Nephron progenitor cell (in vitro differentiated cells): ENCODE measurements at regions not wholly inside any gene's neighbourhood (a gene's known extent, or its start where the extent isn't known, plus 50 kb on each side); places are given as distances from the start of the nearest gene placed in this dataset.
A peak's percentile ranks its signal among the peaks of the same experiment; 100 is the strongest.
"Not testable (repeated sequence)": the region's sequence is repeated elsewhere in the genome, so short reads cannot be mapped to it uniquely, and the experiment has no call there.

ENCODE experiments used
- DNase-seq: peaks from one replicate; pipeline ENCODE4 v3.0.0; 2021
- H3K27ac Mint-ChIP-seq: 2 replicates; pipeline ENCODE4 v1.8.0; 2021; ENCODE audit warnings: mild to moderate bottlenecking, moderate library complexity, mixed read lengths
- H3K27me3 Mint-ChIP-seq: 2 replicates; pipeline ENCODE4 v1.8.0; 2021; ENCODE audit warnings: mild to moderate bottlenecking, low read depth, mixed read lengths; ENCODE audit not compliant: poor library complexity
- H3K36me3 Mint-ChIP-seq: 2 replicates; pipeline ENCODE4 v1.8.0; 2021; ENCODE audit warnings: low read depth, mixed read lengths
- H3K4me1 Mint-ChIP-seq: 2 replicates; pipeline ENCODE4 v1.8.0; 2021; ENCODE audit warnings: mixed read lengths
- H3K4me3 Mint-ChIP-seq: 2 replicates; pipeline ENCODE4 v1.8.0; 2021; ENCODE audit warnings: mild to moderate bottlenecking, moderate library complexity, mixed read lengths
- H3K9me3 Mint-ChIP-seq: 2 replicates; pipeline ENCODE4 v1.8.0; 2021; ENCODE audit warnings: mild to moderate bottlenecking, moderate library complexity, mixed read lengths
- CTCF ChIP-seq: fragments of 200-600 bp; sonication (generic); IDR thresholded peaks from 2 replicates; pipeline ENCODE4 v1.5.0; 2021; ENCODE audit warnings: antibody characterized with exemption

- Mint-ChIP-seq H3K27ac (no peak overlapping the region), H3K4me1 (peaks cover 13% of the 10 kb centered on the region), H3K27me3 (no peaks in the 10 kb centered on the region), H3K36me3 (no peaks in the 10 kb centered on the region), H3K4me3 (no peak overlapping the region), H3K9me3 (peaks cover 3% of the 10 kb centered on the region)
- TF ChIP-seq CTCF: no peak
- DNase-seq: no peak
Measured at GRCh38 chr18:73365018-73365417, 497.2 kb upstream of the NETO1 start.

GRCh38 chr18:73355121-73355520 lies 487.3 kb upstream of the NETO1 start:
- H3K27me3 Mint-ChIP-seq: no peaks in the 10 kb centered on the region
- no peak for TF ChIP-seq CTCF
- H3K4me1 Mint-ChIP-seq: peaks cover 19% of the 10 kb centered on the region
- no peaks in the 10 kb centered on the region for H3K36me3 Mint-ChIP-seq
- no peaks in the 10 kb centered on the region for H3K9me3 Mint-ChIP-seq
- H3K27ac Mint-ChIP-seq: no peak overlapping the region
- no peak for DNase-seq
- no peak overlapping the region for H3K4me3 Mint-ChIP-seq

- no peaks in the 10 kb centered on the region for H3K36me3 Mint-ChIP-seq
- H3K9me3 Mint-ChIP-seq: no peaks in the 10 kb centered on the region
- peaks cover 19% of the 10 kb centered on the region for H3K4me1 Mint-ChIP-seq
- peak; percentile 65 for DNase-seq
- H3K4me3 Mint-ChIP-seq: no peak overlapping the region
- H3K27me3 Mint-ChIP-seq: peaks cover under 1% of the 10 kb centered on the region
- peak overlapping the region; percentile 34 for H3K27ac Mint-ChIP-seq
- TF ChIP-seq CTCF: no peak
Measured at GRCh38 chr18:73352546-73352945, 484.8 kb upstream of the NETO1 start.

- H3K36me3 Mint-ChIP-seq: no peaks in the 10 kb centered on the region
- no peak overlapping the region for H3K4me3 Mint-ChIP-seq
- H3K27me3 Mint-ChIP-seq: peaks cover 5% of the 10 kb centered on the region
- H3K9me3 Mint-ChIP-seq: no peaks in the 10 kb centered on the region
- no peak overlapping the region for H3K27ac Mint-ChIP-seq
- DNase-seq: no peak
- no peak for TF ChIP-seq CTCF
- H3K4me1 Mint-ChIP-seq: no peaks in the 10 kb centered on the region
Measured at GRCh38 chr18:73340135-73340977, 472.6 kb upstream of the NETO1 start.

- no peak for TF ChIP-seq CTCF
- H3K9me3 Mint-ChIP-seq: no peaks in the 10 kb centered on the region
- no peak overlapping the region for H3K27ac Mint-ChIP-seq
- peaks cover 7% of the 10 kb centered on the region for H3K4me1 Mint-ChIP-seq
- no peak for DNase-seq
- H3K27me3 Mint-ChIP-seq: peaks cover 3% of the 10 kb centered on the region
- H3K36me3 Mint-ChIP-seq: no peaks in the 10 kb centered on the region
- no peak overlapping the region for H3K4me3 Mint-ChIP-seq
Measured at GRCh38 chr18:73331212-73331772, 463.5 kb upstream of the NETO1 start.

- H3K36me3 Mint-ChIP-seq, H3K4me1 Mint-ChIP-seq, H3K27me3 Mint-ChIP-seq, H3K9me3 Mint-ChIP-seq, DNase-seq, H3K27ac Mint-ChIP-seq, H3K4me3 Mint-ChIP-seq: not testable (repeated sequence)
Measured at GRCh38 chr18:73330106-73330505, 462.3 kb upstream of the NETO1 start.

GRCh38 chr18:73324187-73324831 lies 456.5 kb upstream of the NETO1 start:
- DNase-seq, H3K4me3 Mint-ChIP-seq, H3K27ac Mint-ChIP-seq, H3K27me3 Mint-ChIP-seq, H3K36me3 Mint-ChIP-seq, H3K9me3 Mint-ChIP-seq, H3K4me1 Mint-ChIP-seq: not testable (repeated sequence)
